Left lobe of liver (tissue), 2 donors: ENCODE measurements at regions not wholly inside any gene's neighbourhood (a gene's known extent, or its start where the extent isn't known, plus 50 kb on each side); places are given as distances from the start of the nearest gene placed in this dataset.

Experiments used
- ATAC-seq: fragments of 200-7000 bp; cut with Tn5 transposase; one replicate; pipeline ENCODE4 v1.9.1; 2020; ENCODE audit warnings: mild to moderate bottlenecking, moderate library complexity
- DNase-seq: peaks from one replicate; pipeline ENCODE4 v3.0.0-alpha.2; 2020; ENCODE audit warnings: low spot score
- donor health status: DM: no; HTN: no; CAD: no; lungs with moderate emphysema.
- donor health status: DM: no; HTN: yes; CAD: no.

DNA sequence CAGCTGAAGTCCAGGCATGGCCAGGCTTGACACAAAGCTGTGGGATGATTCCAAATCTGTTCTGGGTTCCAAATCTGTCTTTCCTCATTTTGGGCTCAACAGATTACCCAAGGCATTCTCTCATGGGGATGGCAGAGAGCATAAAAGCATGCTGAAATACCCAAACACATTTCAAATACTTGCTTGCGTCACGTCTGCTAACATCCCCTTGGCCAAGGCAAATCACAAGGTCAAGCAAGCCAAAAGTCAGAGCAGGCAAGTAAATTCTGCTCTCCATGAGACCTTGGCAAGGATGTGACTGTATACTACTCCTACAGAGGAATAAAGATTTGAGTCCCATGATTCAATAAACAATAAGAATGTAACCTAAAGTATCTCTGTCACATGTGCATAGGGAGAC, 306.7 kb downstream of the EPB41L4A start:
- DNase-seq: no peak
- no peak for ATAC-seq

DNA sequence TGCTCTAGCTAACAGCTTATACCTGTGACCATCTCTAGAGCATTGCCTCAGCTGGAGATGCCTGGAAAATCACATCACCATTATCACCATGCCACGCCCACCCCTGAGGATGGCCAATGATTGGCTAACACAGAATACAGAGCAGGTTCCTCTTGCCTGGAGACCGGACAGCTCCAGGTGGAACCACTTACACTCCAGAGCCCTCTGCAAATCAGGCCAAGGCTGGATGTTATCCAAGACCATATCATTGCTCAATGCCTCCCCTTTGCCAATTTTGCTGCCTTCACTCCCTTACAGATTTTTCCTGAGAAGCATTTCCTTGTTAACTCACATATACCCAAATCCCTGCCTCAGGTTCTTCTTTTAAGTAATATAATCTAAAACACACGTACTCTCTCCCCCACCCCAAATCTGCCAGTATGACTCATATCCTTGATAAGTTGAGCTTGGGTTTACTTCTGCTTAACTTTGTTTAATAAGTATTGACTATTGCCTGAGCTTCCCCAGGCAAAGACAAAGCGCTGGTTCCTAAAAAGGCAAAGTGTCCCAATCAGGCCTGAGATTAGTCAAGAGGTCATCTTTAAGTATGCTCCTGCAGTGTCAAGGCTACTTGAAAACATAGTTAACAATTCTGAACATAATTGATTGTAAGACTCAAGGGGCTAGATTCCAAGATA, 309.6 kb downstream of the EPB41L4A start:
- peak; percentile 69 for DNase-seq
- peak; percentile 97 for ATAC-seq

DNA sequence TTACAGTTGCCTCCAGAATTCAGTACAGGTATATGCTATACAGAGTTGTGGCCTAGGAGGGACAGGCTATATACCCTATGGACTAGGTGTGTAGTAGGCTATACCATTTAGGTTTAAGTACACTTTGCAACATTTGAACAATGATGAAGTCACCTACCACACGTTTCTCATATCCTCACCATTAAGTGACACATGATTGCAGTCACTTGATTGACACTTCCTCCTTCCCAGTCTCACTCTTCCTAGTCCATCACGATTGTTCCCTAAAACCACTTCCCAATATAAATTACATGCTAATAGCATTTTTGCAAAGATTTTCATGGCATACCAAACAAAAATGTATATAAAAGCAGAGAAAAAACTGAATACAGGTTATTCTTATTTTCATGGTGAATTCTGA, 312.2 kb downstream of the EPB41L4A start:
- DNase-seq (no peak), ATAC-seq (no peak)

DNA sequence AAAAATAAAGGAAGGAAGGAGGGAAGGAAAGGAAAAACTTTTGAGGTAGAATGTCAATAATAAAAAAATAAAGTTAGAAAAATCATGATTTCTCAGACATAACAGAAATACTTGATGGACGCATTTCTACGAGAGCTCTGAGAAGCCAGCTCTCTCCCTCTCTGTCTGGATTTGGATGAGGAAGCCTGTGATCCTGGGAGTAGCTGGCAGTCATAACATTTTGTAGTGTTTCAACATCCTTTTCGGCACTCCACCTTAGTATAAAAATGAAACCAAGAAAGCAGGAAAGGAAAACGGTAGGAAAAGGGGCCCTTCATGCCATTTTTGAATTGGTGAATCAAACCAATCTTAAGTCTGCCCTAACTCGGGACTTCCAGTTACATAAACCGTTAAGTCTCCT, 321.3 kb downstream of the EPB41L4A start:
- no peak for ATAC-seq
- no peak for DNase-seq

GRCh38 chr5:112087222-112087621, 330.2 kb upstream of the NREP start:
- ATAC-seq (no peak), DNase-seq (no peak)

DNA sequence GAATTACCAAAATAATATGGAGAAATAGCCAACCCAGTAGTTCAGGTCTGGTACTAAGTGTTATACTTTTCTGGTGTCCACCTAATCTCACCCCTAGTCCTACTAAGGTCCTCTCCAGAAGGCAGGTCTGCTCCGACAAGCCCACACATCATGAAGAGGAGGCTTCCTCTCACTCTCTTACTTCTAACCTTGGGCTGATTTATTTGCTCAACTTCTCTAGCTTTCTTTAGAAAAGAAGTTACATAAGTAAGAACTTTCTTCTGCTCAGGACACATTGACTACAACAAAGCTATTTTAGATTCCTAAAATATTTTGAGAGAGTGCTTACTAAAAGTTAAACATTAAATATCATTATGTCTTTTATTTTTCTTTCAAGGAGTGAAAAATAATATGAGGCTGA, 329.7 kb upstream of the NREP start:
- ATAC-seq: no peak

DNA sequence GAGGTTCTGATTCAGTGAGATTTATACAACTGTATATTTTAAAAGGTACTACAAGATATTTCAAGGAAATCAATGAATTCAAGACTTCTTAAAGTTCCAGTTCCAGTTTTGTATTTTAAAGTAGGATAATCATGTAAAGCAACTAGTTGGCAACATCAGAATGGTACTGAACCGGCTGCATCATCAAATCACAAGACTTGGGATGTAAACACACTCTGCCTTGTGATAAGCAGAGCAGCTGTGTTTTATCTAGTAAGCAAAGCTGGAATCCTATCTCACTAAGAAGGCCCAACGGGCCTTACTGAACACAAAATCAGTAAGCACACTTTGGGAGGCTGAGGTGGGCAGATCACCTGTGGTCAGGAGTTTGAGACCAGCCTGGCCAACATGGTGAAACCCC, 327.2 kb upstream of the NREP start:
- ATAC-seq (no peak), DNase-seq (no peak)

More for the DNA sequence above, 329.7 kb upstream of the NREP start:
- DNase-seq: no peak

- ATAC-seq: no peak
- DNase-seq: no peak
Measured at GRCh38 chr5:112083623-112084022, 326.6 kb upstream of the NREP start.

GRCh38 chr5:112077180-112077579, 320.2 kb upstream of the NREP start:
- ATAC-seq: no peak
- no peak for DNase-seq

- DNase-seq: no peak
- no peak for ATAC-seq
Measured at GRCh38 chr5:112070022-112070421, 313.0 kb upstream of the NREP start.

DNA sequence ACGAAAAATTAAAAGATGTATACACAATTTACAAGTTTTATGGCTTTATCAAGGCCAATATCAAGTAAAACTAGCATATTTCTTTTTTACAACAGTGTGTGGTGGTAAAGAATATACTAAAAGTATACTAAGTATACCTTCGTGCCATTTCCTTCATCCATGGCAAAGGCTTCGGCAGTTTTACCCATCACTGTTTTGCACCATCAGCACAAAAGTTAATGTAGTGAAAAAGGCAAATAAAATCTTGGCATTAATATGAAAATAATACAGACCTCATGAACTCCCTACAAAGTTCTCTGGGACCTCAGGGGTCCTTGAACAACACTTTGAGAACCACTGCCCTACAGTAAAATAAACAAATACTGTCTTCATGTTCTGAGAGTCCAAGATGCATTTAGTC, 312.3 kb upstream of the NREP start:
- ATAC-seq (no peak), DNase-seq (no peak)

GRCh38 chr5:112068593-112068992, 311.6 kb upstream of the NREP start:
- ATAC-seq: no peak
- DNase-seq: no peak

DNA sequence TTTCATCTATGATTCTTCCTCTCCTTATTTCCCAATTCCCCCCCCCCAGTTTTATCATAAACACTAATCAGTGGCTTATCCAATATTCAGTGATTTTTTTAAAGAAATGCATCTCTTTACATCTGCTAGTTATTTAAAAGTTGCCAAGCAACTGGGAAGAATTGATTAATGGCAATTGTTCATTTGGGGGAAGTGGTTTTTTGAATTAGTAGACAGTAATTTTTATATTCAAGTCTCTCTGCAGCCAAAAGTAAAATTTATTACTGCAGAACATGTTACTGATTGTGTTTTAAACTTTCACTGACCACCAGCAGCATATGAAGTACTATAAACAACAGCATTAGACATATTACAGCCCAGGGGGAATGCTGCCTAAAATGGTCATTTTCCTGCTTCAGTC, 308.8 kb upstream of the NREP start:
- ATAC-seq: no peak
- no peak for DNase-seq

DNA sequence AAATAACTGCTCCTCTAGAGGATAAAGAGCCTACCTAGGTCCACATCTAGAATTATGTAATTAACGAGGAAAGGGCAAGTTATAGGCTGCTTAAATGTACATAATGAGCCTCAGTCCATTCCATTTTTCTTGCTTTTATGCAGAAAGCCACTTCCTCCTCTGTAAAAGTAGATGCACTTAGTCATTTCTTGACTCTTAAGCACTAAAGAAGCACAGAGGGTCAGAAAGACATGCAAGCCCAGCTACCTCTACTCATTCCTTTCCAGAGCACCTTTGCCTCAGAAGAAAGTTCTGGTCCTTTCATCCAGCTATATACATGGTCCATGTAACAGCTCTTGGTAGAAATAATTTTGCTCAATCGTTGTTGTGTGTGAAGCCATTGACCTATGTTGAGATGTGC, 308.0 kb upstream of the NREP start:
- ATAC-seq (no peak), DNase-seq (no peak)

DNA sequence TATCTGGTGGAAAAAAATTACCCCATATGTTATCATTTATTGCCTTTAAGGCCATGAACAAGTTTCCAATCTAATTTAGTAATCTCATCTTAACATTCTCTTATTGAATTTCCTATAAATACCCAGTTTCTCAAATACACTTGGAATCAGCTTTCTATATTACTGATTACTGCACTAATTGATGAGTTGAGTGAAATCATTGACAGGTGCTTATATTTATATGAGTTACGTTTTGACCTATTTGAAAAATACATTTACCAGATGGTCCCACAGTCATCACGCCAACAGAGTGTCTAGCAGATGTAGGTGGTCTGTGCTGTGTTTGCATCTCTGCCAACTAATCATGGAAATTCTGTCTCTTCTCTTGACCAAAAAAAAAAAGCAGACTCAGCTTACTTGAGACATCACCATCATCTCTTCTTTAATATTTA, 307.3 kb upstream of the NREP start:
- no peak for ATAC-seq

GRCh38 chr5:112063856-112064255, 306.9 kb upstream of the NREP start:
- DNase-seq (no peak), ATAC-seq (no peak)

More for the DNA sequence above, 307.3 kb upstream of the NREP start:
- no peak for DNase-seq

- ATAC-seq: no peak
- no peak for DNase-seq
Measured at GRCh38 chr5:112063191-112063590, 306.2 kb upstream of the NREP start.

DNA sequence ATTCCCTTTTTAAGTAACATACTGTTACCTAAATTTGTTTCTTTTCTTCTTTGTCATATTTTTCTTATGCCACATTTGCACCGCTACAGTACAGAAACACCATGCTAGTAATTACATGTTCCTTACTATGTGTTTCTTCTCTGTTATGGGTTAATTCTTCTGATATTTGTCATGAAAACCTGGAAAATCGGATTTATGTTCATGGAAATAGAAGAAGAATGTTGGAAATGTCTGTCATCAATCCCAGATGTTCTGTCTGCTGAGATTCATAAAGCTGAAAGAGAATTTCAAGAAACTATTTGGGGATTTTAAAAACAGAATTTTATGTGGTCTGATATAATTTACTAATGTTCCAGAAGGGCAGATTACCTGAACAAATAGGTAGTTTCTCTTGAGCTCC, 305.2 kb upstream of the NREP start:
- DNase-seq: no peak
- no peak for ATAC-seq

DNA sequence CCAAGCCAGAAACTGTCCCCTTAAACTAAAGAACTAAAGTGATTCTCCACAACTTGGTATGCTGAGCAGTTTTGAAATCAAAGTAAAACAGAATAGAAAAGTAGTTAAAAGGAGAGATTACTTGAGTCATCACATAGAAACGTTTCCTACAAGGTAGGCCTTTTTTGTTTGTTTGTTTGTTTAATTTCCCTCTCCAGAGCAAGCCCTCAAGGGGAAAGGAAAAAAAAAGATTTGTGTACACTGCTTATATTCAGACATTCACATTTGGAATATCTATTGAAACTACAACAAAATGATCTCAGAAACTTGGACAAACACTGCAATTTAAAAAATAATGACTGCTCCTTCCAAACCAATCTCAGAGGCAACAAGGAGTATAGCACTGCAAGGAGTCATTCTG, 304.7 kb upstream of the NREP start:
- DNase-seq (no peak), ATAC-seq (no peak)

- ATAC-seq (no peak), DNase-seq (no peak)
Measured at GRCh38 chr5:112059579-112060135, 302.7 kb upstream of the NREP start.

DNA sequence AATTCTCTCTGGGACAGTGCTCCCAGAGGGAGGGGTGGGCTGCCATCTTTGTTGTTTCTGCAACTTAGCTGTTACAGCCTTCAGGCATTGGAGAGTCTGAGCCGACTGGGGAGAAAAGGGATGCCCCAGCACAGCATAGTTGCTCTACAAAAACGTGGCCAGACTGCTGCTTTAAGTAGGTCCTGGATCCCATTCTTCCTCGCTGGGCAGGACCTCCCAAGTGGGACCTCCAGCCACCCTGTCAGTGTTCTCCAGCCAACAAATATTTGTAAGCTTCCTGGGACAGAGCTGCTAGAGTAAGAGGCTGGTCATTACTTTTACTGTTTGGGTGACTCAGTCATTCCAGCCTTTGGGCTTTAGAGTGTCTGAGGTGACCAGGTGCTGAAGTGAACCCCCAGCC, 292.7 kb upstream of the NREP start:
- DNase-seq (no peak), ATAC-seq (no peak)

- ATAC-seq: no peak
Measured at GRCh38 chr5:112036206-112036605, 279.2 kb upstream of the NREP start.

DNA sequence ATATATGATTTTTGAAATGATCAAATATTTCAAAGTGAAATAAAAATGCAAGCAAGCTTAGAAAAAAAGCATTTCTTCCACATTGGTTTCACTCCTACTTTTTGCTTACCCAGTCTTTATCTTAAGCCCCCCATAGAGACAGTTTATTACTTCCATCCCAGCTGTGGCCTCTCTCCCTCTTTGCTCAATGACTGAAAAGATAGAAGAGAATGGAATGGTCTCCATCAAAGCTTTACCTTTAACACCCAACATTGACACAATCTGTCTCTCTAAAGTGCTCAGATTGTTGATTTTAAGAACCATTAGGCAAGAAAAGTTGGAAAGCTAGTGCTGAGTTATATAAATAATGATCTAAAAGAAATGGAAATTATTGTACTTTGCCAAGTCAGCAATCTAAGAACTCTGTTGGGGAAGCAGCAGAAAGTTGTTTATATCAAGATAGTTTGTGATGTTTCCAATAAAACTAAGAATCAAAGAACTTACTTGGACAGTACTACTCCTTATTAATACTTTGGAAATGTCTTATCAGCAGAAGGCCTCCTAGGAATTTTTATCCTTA, 277.5 kb upstream of the NREP start:
- no peak for ATAC-seq

More at GRCh38 chr5:112036206-112036605, 279.2 kb upstream of the NREP start:
- DNase-seq: no peak

More for the DNA sequence above, 277.5 kb upstream of the NREP start:
- DNase-seq: no peak
